Gastrocnemius medialis (tissue), 4 donors: ENCODE measurements at regions not wholly inside any gene's neighbourhood (a gene's known extent, or its start where the extent isn't known, plus 50 kb on each side); places are given as distances from the start of the nearest gene placed in this dataset.

Experiments used
- ATAC-seq, 2 donors: fragments of 150-250 bp; one replicate each; pipeline ENCODE4 v1.9.1; 2016
- DNase-seq, 2 donors: peaks; one replicate each; pipeline ENCODE4 v3.0.0-alpha.2; 2019
- H3K27ac ChIP-seq, 4 donors: fragments of 200-600 bp; sonication (generic); 1 replicate in 1 of 4; 2 replicates in 3 of 4; pipeline ENCODE4 v1.5.1; 2016 to 2018; ENCODE audit warnings: mild to moderate bottlenecking in 2 of 4, moderate library complexity in 1 of 4
- H3K27me3 ChIP-seq, 3 donors: fragments of 200-600 bp; sonication (generic) in 2 of 3; 1 replicate in 1 of 3; 2 replicates in 2 of 3; pipeline versions ENCODE4 v1.5.1 to v1.6.0; 2016 to 2019; ENCODE audit warnings: mild to moderate bottlenecking in 1 of 3, moderate library complexity in 1 of 3
- H3K36me3 ChIP-seq, 2 donors: fragments of 200-600 bp; sonication (generic) in 1 of 2; one replicate each; pipeline ENCODE4 v1.5.1; 2017 to 2018
- H3K4me1 ChIP-seq, 2 donors: fragments of 200-600 bp; sonication (generic) in 1 of 2; one replicate each; pipeline ENCODE4 v1.5.1; 2016 to 2017; ENCODE audit warnings: mild to moderate bottlenecking in 2 of 2
- H3K4me3 ChIP-seq, 4 donors: fragments of 200-600 bp; sonication (generic) in 3 of 4; 1 replicate in 1 of 4; 2 replicates in 3 of 4; pipeline ENCODE4 v1.5.1; 2016 to 2019; ENCODE audit warnings: mild to moderate bottlenecking in 2 of 4
- H3K9me3 ChIP-seq, 3 donors: fragments of 200-600 bp; sonication (generic) in 2 of 3; 1 replicate in 1 of 3; 2 replicates in 2 of 3; pipeline ENCODE4 v1.5.1; 2016 to 2019
- CTCF ChIP-seq, 5 experiments: fragments of 450-650 bp in 3 of 5; fragments of 200-600 bp in 2 of 5; sonication (generic) in 2 of 5; IDR thresholded peaks in 4 of 5; conservative IDR thresholded peaks in 1 of 5; 1 replicate in 4 of 5; 2 replicates in 1 of 5; pipeline ENCODE4 v1.5.1; 2016 to 2019; ENCODE audit warnings: antibody characterized with exemption in 5 of 5, mild to moderate bottlenecking in 3 of 5, moderate library complexity in 3 of 5
- POLR2A ChIP-seq, 2 donors: fragments of 450-650 bp; IDR thresholded peaks; one replicate each; pipeline ENCODE4 v1.6.1; 2017; ENCODE audit warnings: antibody characterized with exemption in 2 of 2, mild to moderate bottlenecking in 2 of 2, moderate library complexity in 2 of 2
- in situ Hi-C, 4 donors: fragments of 200-750 bp; cut with MboI; loops; one replicate each; pipeline versions ENCODE4 v1.15.0 to v1.8.0; 2017; ENCODE audit warnings: low sequenced_read_pairs in 4 of 4
- intact Hi-C: fragments of 100-400 bp; cut with DNase I; formaldehyde crosslinking; loops from one replicate; pipeline ENCODE4 v1.15.1; 2023; ENCODE audit warnings: low total_unique reads

GRCh38 chr1:192418552-192419285, 101.9 kb downstream of the RGS21 start:
- no peaks in the 10 kb centered on the region for H3K4me1 ChIP-seq
- DNase-seq, result no peak
- intact Hi-C loops, result no loop called here
- H3K4me3 ChIP-seq, result no peak overlapping the region
- no peaks in the 10 kb centered on the region for H3K27me3 ChIP-seq
- in situ Hi-C loops, result no loop called here
- no peaks in the 10 kb centered on the region for H3K9me3 ChIP-seq
- H3K36me3 ChIP-seq, result no peaks in the 10 kb centered on the region
- no peak overlapping the region for H3K27ac ChIP-seq
- TF ChIP-seq POLR2A (IDR thresholded peaks at IDR 0.05) (no peak), CTCF (IDR thresholded peaks at IDR 0.05 in 4 of 5, conservative IDR thresholded peaks at IDR 0.05 in 1 of 5) (no peak)
- ATAC-seq, result no peak

- Histone ChIP-seq H3K36me3 (no peaks in the 10 kb centered on the region), H3K27me3 (no peaks in the 10 kb centered on the region), H3K4me1 (no peaks in the 10 kb centered on the region), H3K4me3 (no peak overlapping the region), H3K27ac (no peak overlapping the region), H3K9me3 (no peaks in the 10 kb centered on the region)
- ATAC-seq, result no peak
- TF ChIP-seq CTCF (IDR thresholded peaks at IDR 0.05 in 4 of 5, conservative IDR thresholded peaks at IDR 0.05 in 1 of 5), result no peak
- no peak for TF ChIP-seq POLR2A (IDR thresholded peaks at IDR 0.05)
- in situ Hi-C loops (no loop called here), intact Hi-C loops (no loop called here)
- no peak for DNase-seq
These were observed 113.9 kb downstream of the RGS21 start for GRCh38 chr1:192430644-192431043.

GRCh38 chr1:192435704-192436103, 118.9 kb downstream of the RGS21 start:
- no peaks in the 10 kb centered on the region for H3K4me1 ChIP-seq
- H3K4me3 ChIP-seq, result no peak overlapping the region
- DNase-seq (no peak), ATAC-seq (no peak)
- H3K27ac ChIP-seq, result no peak overlapping the region
- intact Hi-C loops (no loop called here), in situ Hi-C loops (no loop called here)
- no peaks in the 10 kb centered on the region for H3K36me3 ChIP-seq
- no peaks in the 10 kb centered on the region for H3K9me3 ChIP-seq
- H3K27me3 ChIP-seq, result no peaks in the 10 kb centered on the region
- TF ChIP-seq POLR2A (IDR thresholded peaks at IDR 0.05) (no peak), CTCF (IDR thresholded peaks at IDR 0.05 in 4 of 5, conservative IDR thresholded peaks at IDR 0.05 in 1 of 5) (no peak)

GRCh38 chr1:192436441-192437078, 119.8 kb downstream of the RGS21 start:
- in situ Hi-C loops (no loop called here), intact Hi-C loops (no loop called here)
- TF ChIP-seq POLR2A (IDR thresholded peaks at IDR 0.05) (no peak), CTCF (IDR thresholded peaks at IDR 0.05 in 4 of 5, conservative IDR thresholded peaks at IDR 0.05 in 1 of 5) (no peak)

More at GRCh38 chr1:192436441-192437078, 119.8 kb downstream of the RGS21 start:
- no peaks in the 10 kb centered on the region for H3K4me1 ChIP-seq
- ATAC-seq (no peak), DNase-seq (no peak)
- no peak overlapping the region for H3K27ac ChIP-seq
- H3K9me3 ChIP-seq, result no peaks in the 10 kb centered on the region
- H3K36me3 ChIP-seq, result no peaks in the 10 kb centered on the region
- no peak overlapping the region for H3K4me3 ChIP-seq
- no peaks in the 10 kb centered on the region for H3K27me3 ChIP-seq
